Hepatocyte (in vitro differentiated cells): ENCODE measurements at regions not wholly inside any gene's neighbourhood (a gene's known extent, or its start where the extent isn't known, plus 50 kb on each side); places are given as distances from the start of the nearest gene placed in this dataset.

Experiments used
- DNase-seq: peaks from one replicate; pipeline ENCODE4 v3.0.0-alpha.2; 2016; ENCODE audit warnings: low spot score
- H2AFZ ChIP-seq: fragments of 200-600 bp; sonication (generic); 2 replicates; pipeline ENCODE4 v1.6.0; 2016; ENCODE audit warnings: antibody characterized with exemption, mild to moderate bottlenecking
- H3K27ac ChIP-seq: fragments of 200-600 bp; sonication (generic); 2 replicates; pipeline ENCODE4 v1.5.1; 2016; ENCODE audit warnings: mild to moderate bottlenecking
- H3K27me3 ChIP-seq: fragments of 200-600 bp; sonication (generic); 2 replicates; pipeline ENCODE4 v1.6.1; 2016
- H3K36me3 ChIP-seq: fragments of 200-600 bp; sonication (generic); replicated peaks from 2 replicates; pipeline ENCODE4 v1.5.1; 2016; ENCODE audit warnings: low read depth; ENCODE audit not compliant: insufficient read depth
- H3K4me1 ChIP-seq: fragments of 200-600 bp; sonication (generic); 2 replicates; pipeline ENCODE4 v1.5.1; 2016; ENCODE audit warnings: mild to moderate bottlenecking, moderate library complexity; ENCODE audit not compliant: insufficient read depth
- H3K4me2 ChIP-seq: fragments of 200-600 bp; sonication (generic); 2 replicates; pipeline ENCODE4 v1.6.0; 2016
- H3K4me3 ChIP-seq: fragments of 200-600 bp; sonication (generic); 2 replicates; pipeline ENCODE4 v1.5.1; 2016; ENCODE audit warnings: mild to moderate bottlenecking
- H3K79me2 ChIP-seq: fragments of 200-600 bp; sonication (generic); 2 replicates; pipeline ENCODE4 v1.6.0; 2017; ENCODE audit warnings: mild to moderate bottlenecking
- H3K9me2 ChIP-seq: fragments of 200-600 bp; sonication (generic); replicated peaks from 2 replicates; pipeline ENCODE4 v1.6.0; 2017; ENCODE audit warnings: mild to moderate bottlenecking; ENCODE audit not compliant: insufficient read depth
- H3K9me3 ChIP-seq: fragments of 200-600 bp; sonication (generic); 2 replicates; pipeline ENCODE4 v1.5.1; 2016; ENCODE audit warnings: low read depth, mild to moderate bottlenecking
- H4K20me1 ChIP-seq: fragments of 200-600 bp; sonication (generic); 2 replicates; pipeline ENCODE4 v1.6.0; 2016; ENCODE audit warnings: mild to moderate bottlenecking; ENCODE audit not compliant: insufficient read depth, poor library complexity, severe bottlenecking
- EZH2 ChIP-seq: fragments of 200-600 bp; sonication (generic); IDR thresholded peaks from 2 replicates; pipeline ENCODE4 v1.6.1; 2016; ENCODE audit warnings: antibody characterized with exemption, mild to moderate bottlenecking, borderline replicate concordance
- EZH2phosphoT487 ChIP-seq: fragments of 200-600 bp; sonication (generic); IDR thresholded peaks from one replicate; pipeline ENCODE4 v1.6.1; 2018; ENCODE audit warnings: antibody characterized with exemption, mild to moderate bottlenecking, low read depth, moderate library complexity; ENCODE audit not compliant: unreplicated experiment, severe bottlenecking
- WGBS: methylation state at CpG from one replicate; pipeline ENCODE4 v1.1.6; 2016; ENCODE audit warnings: low lambda C conversion rate; ENCODE audit errors: missing lambda C conversion rate; 5-methylcytosine and 5-hydroxymethylcytosine counted together
- TF ChIP-seq, protein P1 (sequence below): fragments of 200-600 bp; sonication (generic); IDR thresholded peaks from 2 replicates; pipeline ENCODE4 v1.5.1; 2016; ENCODE audit warnings: antibody characterized with exemption, mild to moderate bottlenecking; ENCODE audit not compliant: poor library complexity

DNA sequence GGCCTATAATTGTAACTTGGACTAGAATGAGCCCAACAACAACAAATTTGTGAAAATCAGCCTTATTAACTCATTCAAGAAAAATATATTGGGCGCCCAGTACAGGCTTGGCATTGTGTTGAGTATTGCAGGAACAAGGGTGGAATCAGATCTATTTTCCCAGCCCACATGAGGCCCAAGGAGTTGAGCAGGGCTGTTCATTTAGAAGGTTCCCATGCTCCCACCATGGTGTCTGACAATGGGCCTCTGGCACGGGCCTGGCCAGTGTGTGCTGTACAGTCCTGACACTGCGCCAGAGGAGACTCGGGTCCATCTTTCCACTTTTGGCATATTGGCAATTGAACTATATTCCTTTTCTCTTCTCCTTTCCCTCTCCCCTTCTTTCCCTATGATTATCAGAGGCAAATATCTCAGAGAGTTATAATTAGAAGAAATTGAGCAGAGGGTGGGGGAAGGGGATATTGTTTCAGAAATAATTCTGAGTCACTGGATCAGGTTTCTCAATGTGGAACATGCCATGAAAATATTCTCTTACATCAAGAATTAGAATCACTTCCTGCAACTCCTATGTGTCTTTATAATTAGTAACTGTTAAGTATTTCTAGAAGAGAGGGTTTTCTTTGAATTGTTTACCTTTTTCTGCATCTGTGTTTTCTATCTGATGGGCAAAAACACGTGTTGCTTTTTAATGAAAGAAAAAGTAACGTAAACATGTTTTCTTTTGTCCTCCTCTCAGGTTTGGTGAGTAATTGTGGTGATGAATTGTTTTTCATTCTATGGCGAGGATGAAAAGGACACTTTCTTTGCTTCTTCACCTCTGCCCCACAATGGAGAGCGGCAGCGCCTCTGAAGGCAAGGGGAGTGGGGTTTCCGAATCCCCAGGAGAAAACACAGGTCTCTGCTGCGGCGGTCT lies 209.4 kb downstream of the FOXA2 start:
- Histone ChIP-seq H3K9me3 (no peaks in the 10 kb centered on the region), H3K4me3 (no peak overlapping the region), H3K4me2 (no peak overlapping the region), H3K27ac (no peak overlapping the region), H2AFZ (no peak overlapping the region), H3K36me3 (no peaks in the 10 kb centered on the region), H3K4me1 (no peaks in the 10 kb centered on the region), H3K27me3 (peaks cover 10% of the 10 kb centered on the region), H4K20me1 (no peaks in the 10 kb centered on the region), H3K79me2 (no peaks in the 10 kb centered on the region), H3K9me2 (no peaks in the 10 kb centered on the region)
- DNase-seq, result no peak
- 86% methylated on average over 12 of the region's 12 CpGs for WGBS
- TF ChIP-seq, protein P1, sequence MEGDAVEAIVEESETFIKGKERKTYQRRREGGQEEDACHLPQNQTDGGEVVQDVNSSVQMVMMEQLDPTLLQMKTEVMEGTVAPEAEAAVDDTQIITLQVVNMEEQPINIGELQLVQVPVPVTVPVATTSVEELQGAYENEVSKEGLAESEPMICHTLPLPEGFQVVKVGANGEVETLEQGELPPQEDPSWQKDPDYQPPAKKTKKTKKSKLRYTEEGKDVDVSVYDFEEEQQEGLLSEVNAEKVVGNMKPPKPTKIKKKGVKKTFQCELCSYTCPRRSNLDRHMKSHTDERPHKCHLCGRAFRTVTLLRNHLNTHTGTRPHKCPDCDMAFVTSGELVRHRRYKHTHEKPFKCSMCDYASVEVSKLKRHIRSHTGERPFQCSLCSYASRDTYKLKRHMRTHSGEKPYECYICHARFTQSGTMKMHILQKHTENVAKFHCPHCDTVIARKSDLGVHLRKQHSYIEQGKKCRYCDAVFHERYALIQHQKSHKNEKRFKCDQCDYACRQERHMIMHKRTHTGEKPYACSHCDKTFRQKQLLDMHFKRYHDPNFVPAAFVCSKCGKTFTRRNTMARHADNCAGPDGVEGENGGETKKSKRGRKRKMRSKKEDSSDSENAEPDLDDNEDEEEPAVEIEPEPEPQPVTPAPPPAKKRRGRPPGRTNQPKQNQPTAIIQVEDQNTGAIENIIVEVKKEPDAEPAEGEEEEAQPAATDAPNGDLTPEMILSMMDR, result no peak
- TF ChIP-seq EZH2phosphoT487 (no peak), EZH2 (no peak)

DNA sequence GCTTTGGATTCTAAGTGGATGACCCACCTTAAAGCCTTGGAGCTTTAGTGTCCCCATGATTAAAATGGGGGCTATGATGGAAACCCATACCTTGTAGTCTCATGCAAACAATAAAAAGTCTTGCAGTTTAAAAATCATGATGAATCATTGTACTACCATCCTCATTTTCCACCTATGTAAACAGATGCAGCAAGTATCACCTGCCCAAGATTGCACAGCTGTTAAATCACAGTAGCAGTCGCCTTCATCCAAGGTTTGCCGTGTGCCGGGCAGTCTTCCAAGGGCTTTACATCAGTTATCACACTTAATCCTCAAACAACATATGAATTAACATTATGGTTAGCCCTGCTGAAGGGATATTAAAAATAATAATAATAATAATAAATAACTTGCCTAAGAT lies 210.3 kb downstream of the FOXA2 start:
- Histone ChIP-seq H3K27me3 (peaks cover 16% of the 10 kb centered on the region), H3K4me1 (no peaks in the 10 kb centered on the region), H4K20me1 (no peaks in the 10 kb centered on the region), H3K9me2 (no peaks in the 10 kb centered on the region), H3K9me3 (no peaks in the 10 kb centered on the region), H3K4me2 (no peak overlapping the region), H3K79me2 (no peaks in the 10 kb centered on the region), H2AFZ (no peak overlapping the region), H3K36me3 (no peaks in the 10 kb centered on the region), H3K4me3 (no peak overlapping the region), H3K27ac (no peak overlapping the region)
- WGBS, result 84% methylated on average over 3 of the region's 3 CpGs
- no peak for DNase-seq
- TF ChIP-seq EZH2 (no peak), EZH2phosphoT487 (no peak)
- TF ChIP-seq, protein P1, result no peak

DNA sequence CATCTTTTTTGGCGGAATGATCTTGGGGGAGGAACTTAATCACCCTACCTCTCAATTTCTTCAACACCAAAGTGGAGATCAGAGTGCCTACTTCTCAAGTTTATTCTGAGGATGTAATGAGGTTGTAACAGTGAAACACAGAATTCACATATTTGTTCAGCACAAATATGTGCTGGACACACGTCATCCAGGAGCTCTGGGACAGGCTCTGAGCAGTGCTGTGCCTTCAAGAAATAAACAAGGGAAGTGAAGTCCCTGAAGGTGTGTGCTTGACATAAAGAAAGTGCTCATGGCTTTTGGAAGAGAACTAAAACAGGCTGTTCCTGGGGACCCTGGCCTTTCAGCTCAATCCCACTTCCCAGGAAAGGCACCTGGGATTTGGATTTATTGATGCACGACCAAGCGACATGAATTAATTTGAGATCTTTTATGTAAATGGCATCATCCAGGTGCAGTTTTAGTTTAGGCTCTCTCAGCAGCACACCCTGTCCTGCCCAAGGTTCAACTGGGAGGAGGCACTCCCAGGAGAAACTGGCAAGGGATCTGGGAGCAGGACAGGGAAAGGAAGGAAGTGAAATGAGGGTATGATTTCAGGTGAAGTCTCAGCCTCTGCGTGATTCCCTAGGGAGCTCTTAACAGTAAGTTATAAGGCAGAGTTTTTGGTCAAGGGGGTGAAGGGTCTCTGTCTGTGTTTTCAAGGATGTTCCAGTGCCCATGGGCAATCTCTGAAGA lies 211.0 kb downstream of the FOXA2 start:
- DNase-seq, result no peak
- 86% methylated on average over 5 of the region's 5 CpGs for WGBS
- no peaks in the 10 kb centered on the region for H3K9me2 ChIP-seq
- no peak overlapping the region for H3K4me2 ChIP-seq
- no peaks in the 10 kb centered on the region for H3K36me3 ChIP-seq
- no peaks in the 10 kb centered on the region for H3K9me3 ChIP-seq
- H3K79me2 ChIP-seq, result no peaks in the 10 kb centered on the region
- H2AFZ ChIP-seq, result no peak overlapping the region
- no peaks in the 10 kb centered on the region for H3K4me1 ChIP-seq
- H4K20me1 ChIP-seq, result no peaks in the 10 kb centered on the region
- H3K27ac ChIP-seq, result no peak overlapping the region
- peaks cover 16% of the 10 kb centered on the region for H3K27me3 ChIP-seq
- no peak for TF ChIP-seq EZH2
- no peak for TF ChIP-seq EZH2phosphoT487
- TF ChIP-seq, protein P1, result no peak
- H3K4me3 ChIP-seq, result no peak overlapping the region
